DND-41 (cell line): ENCODE measurements at regions not wholly inside any gene's neighbourhood (a gene's known extent, or its start where the extent isn't known, plus 50 kb on each side); places are given as distances from the start of the nearest gene placed in this dataset.

Source experiments
- CTCF ChIP-seq: IDR thresholded peaks from 2 replicates; pipeline ENCODE4 v1.5.1; 2012; ENCODE audit warnings: borderline replicate concordance, low read length, moderate library complexity, mild to moderate bottlenecking; ENCODE audit not compliant: poor library complexity, severe bottlenecking; ENCODE audit errors: extremely low read depth
- EZH2 ChIP-seq: IDR thresholded peaks from 3 replicates; pipeline ENCODE4 v1.6.1; 2012; ENCODE audit warnings: borderline replicate concordance, low read depth, mild to moderate bottlenecking, moderate library complexity, low read length, inconsistent platforms; ENCODE audit not compliant: severe bottlenecking

DNA sequence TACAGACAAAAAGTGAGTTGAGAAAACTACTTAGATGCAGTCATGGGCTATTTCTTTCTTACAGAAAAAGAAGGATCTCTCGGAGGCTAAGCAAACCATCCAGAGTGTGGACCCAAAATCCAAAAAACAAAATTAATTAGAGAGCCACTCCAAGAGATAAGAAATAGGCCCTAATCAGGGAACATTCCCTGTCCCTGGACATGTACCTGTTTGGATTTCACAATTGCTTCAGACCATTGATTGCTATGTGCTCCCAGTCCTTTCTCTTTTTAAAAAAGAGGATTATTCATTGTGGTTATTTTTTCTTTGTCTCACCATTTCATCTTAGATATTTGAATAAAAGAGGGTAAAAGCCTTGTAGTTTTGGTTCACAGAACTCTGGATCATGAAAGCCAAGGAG, 549.9 kb downstream of the ETNK1 start:
- TF ChIP-seq EZH2 (no peak), CTCF (no peak)
